Gastroesophageal sphincter (tissue), 3 donors: ENCODE measurements at regions not wholly inside any gene's neighbourhood (a gene's known extent, or its start where the extent isn't known, plus 50 kb on each side); places are given as distances from the start of the nearest gene placed in this dataset.

ENCODE experiments used
- CTCF ChIP-seq, 4 experiments: fragments of 200-600 bp in 2 of 4; fragments of 450-650 bp in 2 of 4; sonication (generic) in 1 of 4; IDR thresholded peaks; one replicate each; pipeline ENCODE4 v1.5.1; 2017 to 2019; ENCODE audit warnings: antibody characterized with exemption in 4 of 4, mild to moderate bottlenecking in 2 of 4, moderate library complexity in 2 of 4
- EP300 ChIP-seq: sonication (generic); formaldehyde crosslinking; IDR thresholded peaks from one replicate; pipeline ENCODE4 v1.6.1; 2017; ENCODE audit warnings: antibody characterized with exemption, mild to moderate bottlenecking
- POLR2A ChIP-seq, 2 donors: fragments of 450-650 bp; IDR thresholded peaks; one replicate each; pipeline ENCODE4 v1.6.1; 2017; ENCODE audit warnings: antibody characterized with exemption in 2 of 2, mild to moderate bottlenecking in 2 of 2, moderate library complexity in 1 of 2
- POLR2AphosphoS5 ChIP-seq: sonication (generic); formaldehyde crosslinking; IDR thresholded peaks from one replicate; pipeline ENCODE4 v1.6.1; 2017; ENCODE audit warnings: antibody characterized with exemption

DNA sequence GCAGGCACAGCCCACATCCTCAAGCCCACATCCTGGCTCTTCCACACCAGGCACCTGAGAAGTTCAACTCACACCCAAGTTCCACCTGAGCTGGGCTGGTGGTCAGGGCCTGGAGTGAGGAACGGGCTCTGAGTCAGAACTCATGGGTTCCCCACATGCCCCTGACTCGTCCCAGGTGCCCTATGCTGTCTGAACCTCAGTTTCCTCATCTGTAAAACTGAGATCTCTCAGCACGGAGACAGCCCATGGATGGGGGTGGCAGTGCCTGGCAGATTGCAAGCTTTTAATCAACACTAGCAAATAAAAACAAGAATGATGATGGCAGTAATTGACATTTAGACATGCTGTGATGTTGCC, 307.8 kb downstream of the NDUFA10 start:
- TF ChIP-seq CTCF (IDR thresholded peaks at IDR 0.05) (no peak), POLR2A (IDR thresholded peaks at IDR 0.05) (no peak), POLR2AphosphoS5 (no peak), EP300 (no peak)
